HCT116 (cell line): ENCODE measurements at regions not wholly inside any gene's neighbourhood (a gene's known extent, or its start where the extent isn't known, plus 50 kb on each side); places are given as distances from the start of the nearest gene placed in this dataset.

Experiments
- CTCF ChIP-seq, 3 experiments: fragments of 200-600 bp in 1 of 3; sonication (generic) in 1 of 3; IDR thresholded peaks in 2 of 3; conservative IDR thresholded peaks in 1 of 3; 2 replicates each; pipeline ENCODE4 v1.5.1; 2012 to 2017; ENCODE audit warnings: low read depth in 2 of 3, low read length in 2 of 3, antibody characterized with exemption in 1 of 3, borderline replicate concordance in 1 of 3, control low read depth in 1 of 3, mild to moderate bottlenecking in 1 of 3, mixed read lengths in 1 of 3, mixed run types in 1 of 3, moderate library complexity in 1 of 3; ENCODE audit not compliant: insufficient read depth in 1 of 3
- EGR1 ChIP-seq: IDR thresholded peaks from 2 replicates; pipeline ENCODE4 v1.6.1; 2012; ENCODE audit warnings: low read depth
- ELF1 ChIP-seq: IDR thresholded peaks from 2 replicates; pipeline ENCODE4 v1.6.1; 2012; ENCODE audit warnings: low read depth, borderline replicate concordance
- EZH2 ChIP-seq: fragments of 200-600 bp; sonication (generic); IDR thresholded peaks from 2 replicates; pipeline ENCODE4 v1.6.1; 2017; ENCODE audit warnings: antibody characterized with exemption, mixed run types
- EZH2phosphoT487 ChIP-seq: fragments of 200-600 bp; IDR thresholded peaks from 2 replicates; pipeline ENCODE4 v1.6.1; 2018; ENCODE audit warnings: antibody characterized with exemption, borderline replicate concordance
- POLR2A ChIP-seq: IDR thresholded peaks from 2 replicates; pipeline ENCODE4 v1.7.0; 2011; ENCODE audit warnings: borderline replicate concordance; ENCODE audit not compliant: insufficient read depth, insufficient read length; ENCODE audit errors: extremely low read depth
- POLR2AphosphoS5 ChIP-seq: IDR thresholded peaks from 2 replicates; pipeline ENCODE4 v1.6.1; 2011; ENCODE audit warnings: mild to moderate bottlenecking, low read depth, low read length, moderate library complexity
- REST ChIP-seq: IDR thresholded peaks from 2 replicates; pipeline ENCODE4 v1.6.1; 2012; ENCODE audit warnings: low read depth
- SIN3A ChIP-seq: IDR thresholded peaks from 2 replicates; pipeline ENCODE4 v1.6.1; 2012; ENCODE audit warnings: low read depth
- SP1 ChIP-seq: IDR thresholded peaks from 2 replicates; pipeline ENCODE4 v1.6.1; 2012; ENCODE audit warnings: low read depth
- TCF7L2 ChIP-seq: IDR thresholded peaks from 2 replicates; pipeline ENCODE4 v1.7.0; 2011; ENCODE audit warnings: borderline replicate concordance, inconsistent platforms; ENCODE audit not compliant: insufficient read depth, insufficient read length; ENCODE audit errors: extremely low read depth
- ZNF274 ChIP-seq: fragments of 200-500 bp; sonication (Bioruptor generic); IDR thresholded peaks from 2 replicates; pipeline ENCODE4 v1.6.1; 2014; ENCODE audit warnings: mild to moderate bottlenecking, low read depth, low read length, inconsistent platforms
- TF ChIP-seq, protein P1 (sequence below): IDR thresholded peaks from 2 replicates; pipeline ENCODE4 v1.6.1; 2012

GRCh38 chr2:138359532-138359931 lies 142.0 kb upstream of the SPOPL start:
- TF ChIP-seq CTCF (IDR thresholded peaks at IDR 0.05 in 2 of 3, conservative IDR thresholded peaks at IDR 0.05 in 1 of 3; ENCODE audit: borderline replicate concordance in 1 of 3, insufficient read depth in 1 of 3, low read depth in 2 of 3, low read length in 2 of 3): no peak
- TF ChIP-seq, protein P1, sequence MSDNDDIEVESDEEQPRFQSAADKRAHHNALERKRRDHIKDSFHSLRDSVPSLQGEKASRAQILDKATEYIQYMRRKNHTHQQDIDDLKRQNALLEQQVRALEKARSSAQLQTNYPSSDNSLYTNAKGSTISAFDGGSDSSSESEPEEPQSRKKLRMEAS: no peak
- TF ChIP-seq POLR2AphosphoS5: no peak
- TF ChIP-seq POLR2A: no peak
- TF ChIP-seq EZH2: no peak
- TF ChIP-seq ZNF274: no peak
- no peak for TF ChIP-seq REST
- TF ChIP-seq TCF7L2: no peak
- no peak for TF ChIP-seq SIN3A
- no peak for TF ChIP-seq ELF1
- TF ChIP-seq SP1: no peak
- TF ChIP-seq EGR1: no peak
- TF ChIP-seq EZH2phosphoT487: no peak
